ENCODE measurements at regions not wholly inside any gene's neighbourhood (a gene's known extent, or its start where the extent isn't known, plus 50 kb on each side); places are given as distances from the start of the nearest gene placed in this dataset.

DNA sequence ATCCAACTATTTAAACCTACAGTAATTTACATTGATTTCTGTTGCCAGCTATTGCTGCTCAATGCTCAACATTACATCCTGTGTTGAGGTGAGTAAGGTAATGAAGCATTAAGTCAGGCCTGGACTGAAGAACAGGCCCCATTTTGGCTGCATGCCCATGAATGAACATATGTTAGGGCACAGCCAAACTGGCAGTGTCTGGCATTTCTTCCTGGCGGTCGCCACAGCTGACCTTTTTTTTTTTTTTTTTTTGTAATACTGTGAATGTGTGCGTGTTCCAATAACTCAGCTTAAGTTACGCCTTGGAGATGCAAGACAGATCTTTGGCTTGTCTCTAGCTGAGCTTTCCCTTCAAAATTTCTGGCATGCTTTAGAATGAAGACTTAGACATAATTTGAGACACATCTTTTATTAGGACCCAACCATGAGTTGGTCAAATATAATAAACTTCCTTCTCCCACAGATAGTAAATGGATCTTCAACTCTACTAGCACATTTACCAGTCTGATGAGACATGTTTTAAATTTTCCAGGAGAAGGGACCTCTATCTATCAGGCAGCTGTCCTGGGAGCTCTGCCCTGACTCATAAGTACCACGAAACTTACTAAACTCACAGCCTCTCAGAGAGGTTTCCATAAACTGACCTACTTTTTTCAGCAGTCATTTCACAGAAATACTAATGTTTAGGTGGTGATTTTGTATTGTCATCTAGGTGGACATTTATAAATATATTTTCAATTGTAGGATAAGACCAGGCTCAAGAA lies 341.1 kb upstream of the RUNX1 start:
- intact Hi-C loops (cut with DNase I; ENCODE audit: low total_unique reads) = no loop called here
- ATAC-seq (peak in 1 of 2 donors; percentile 69), DNase-seq (peak in 1 of 2 donors; percentile 45)
- Histone ChIP-seq H3K4me3 (no peak overlapping the region), H3K9me3 (no peaks in the 10 kb centered on the region), H3K27me3 (no peaks in the 10 kb centered on the region), H3K4me1 (peaks cover 4% of the 10 kb centered on the region in 2 donors), H3K36me3 (no peaks in the 10 kb centered on the region), H3K27ac (peak overlapping the region in 1 of 4 donors; percentile 43)
- TF ChIP-seq POLR2A (IDR thresholded peaks at IDR 0.05) = no peak
- TF ChIP-seq, protein P1, sequence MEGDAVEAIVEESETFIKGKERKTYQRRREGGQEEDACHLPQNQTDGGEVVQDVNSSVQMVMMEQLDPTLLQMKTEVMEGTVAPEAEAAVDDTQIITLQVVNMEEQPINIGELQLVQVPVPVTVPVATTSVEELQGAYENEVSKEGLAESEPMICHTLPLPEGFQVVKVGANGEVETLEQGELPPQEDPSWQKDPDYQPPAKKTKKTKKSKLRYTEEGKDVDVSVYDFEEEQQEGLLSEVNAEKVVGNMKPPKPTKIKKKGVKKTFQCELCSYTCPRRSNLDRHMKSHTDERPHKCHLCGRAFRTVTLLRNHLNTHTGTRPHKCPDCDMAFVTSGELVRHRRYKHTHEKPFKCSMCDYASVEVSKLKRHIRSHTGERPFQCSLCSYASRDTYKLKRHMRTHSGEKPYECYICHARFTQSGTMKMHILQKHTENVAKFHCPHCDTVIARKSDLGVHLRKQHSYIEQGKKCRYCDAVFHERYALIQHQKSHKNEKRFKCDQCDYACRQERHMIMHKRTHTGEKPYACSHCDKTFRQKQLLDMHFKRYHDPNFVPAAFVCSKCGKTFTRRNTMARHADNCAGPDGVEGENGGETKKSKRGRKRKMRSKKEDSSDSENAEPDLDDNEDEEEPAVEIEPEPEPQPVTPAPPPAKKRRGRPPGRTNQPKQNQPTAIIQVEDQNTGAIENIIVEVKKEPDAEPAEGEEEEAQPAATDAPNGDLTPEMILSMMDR (IDR thresholded peaks at IDR 0.05 in 4 of 5, conservative IDR thresholded peaks at IDR 0.05 in 1 of 5) = no peak
- in situ Hi-C loops (cut with MboI; ENCODE audit: low sequenced_read_pairs in 4 of 4) = no loop called here

DNA sequence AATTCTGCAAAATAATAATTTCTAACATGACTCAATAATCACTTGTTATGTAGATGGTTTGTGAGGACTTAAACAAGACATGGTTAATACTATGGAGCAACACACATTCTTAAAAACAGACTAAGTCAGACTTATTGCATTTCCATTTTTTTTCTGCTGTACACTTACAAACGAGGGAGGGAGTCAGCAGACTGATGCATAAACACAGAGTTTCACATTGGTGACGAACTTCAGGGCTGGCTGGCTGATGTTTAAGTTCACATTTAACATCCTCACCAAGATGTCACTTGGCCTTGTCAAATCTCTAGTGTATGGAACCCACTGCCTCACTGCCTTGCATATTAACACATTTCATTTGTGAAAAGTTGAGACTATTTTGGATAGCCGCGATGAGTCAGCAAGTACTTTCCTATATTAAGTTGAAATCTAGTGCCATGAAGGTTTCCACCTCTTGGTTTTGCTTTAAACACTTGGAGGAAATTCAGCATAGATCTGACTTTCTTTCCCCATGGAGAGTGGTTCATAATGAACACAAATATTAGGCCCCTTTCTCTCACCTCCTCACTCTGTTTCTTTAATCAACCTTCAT lies 337.5 kb upstream of the RUNX1 start:
- H3K9me3 ChIP-seq = no peaks in the 10 kb centered on the region
- intact Hi-C loops (cut with DNase I; ENCODE audit: low total_unique reads) (no loop called here), in situ Hi-C loops (cut with MboI; ENCODE audit: low sequenced_read_pairs in 4 of 4) (no loop called here)
- no peaks in the 10 kb centered on the region for H3K27me3 ChIP-seq
- H3K4me1 ChIP-seq = peaks cover 4% of the 10 kb centered on the region in 2 donors
- H3K36me3 ChIP-seq = no peaks in the 10 kb centered on the region
- H3K4me3 ChIP-seq = no peak overlapping the region
- ATAC-seq (no peak), DNase-seq (no peak)
- TF ChIP-seq, protein P1 (IDR thresholded peaks at IDR 0.05 in 4 of 5, conservative IDR thresholded peaks at IDR 0.05 in 1 of 5) = no peak
- TF ChIP-seq POLR2A (IDR thresholded peaks at IDR 0.05) = no peak
- H3K27ac ChIP-seq = no peak overlapping the region

DNA sequence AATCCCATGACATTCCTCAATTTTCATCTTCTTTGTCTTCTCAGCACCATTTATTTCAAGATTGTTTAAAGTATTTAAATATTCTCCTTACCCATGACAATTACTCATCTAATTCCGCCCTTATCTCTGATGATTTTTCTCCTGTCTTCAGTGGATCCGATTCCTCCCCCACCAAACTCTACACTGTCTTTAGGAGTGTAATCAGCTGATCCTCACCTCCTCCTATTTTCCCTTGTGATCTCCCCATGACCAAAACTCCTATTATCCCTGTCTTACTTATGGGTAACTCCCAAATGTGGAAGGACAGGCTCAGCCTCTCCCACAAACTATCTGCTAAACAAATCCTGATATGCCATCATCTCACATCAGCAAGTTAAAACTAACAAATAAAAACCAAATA lies 335.3 kb upstream of the RUNX1 start:
- no peak overlapping the region for H3K4me3 ChIP-seq
- in situ Hi-C loops (cut with MboI; ENCODE audit: low sequenced_read_pairs in 4 of 4) = no loop called here

DNA sequence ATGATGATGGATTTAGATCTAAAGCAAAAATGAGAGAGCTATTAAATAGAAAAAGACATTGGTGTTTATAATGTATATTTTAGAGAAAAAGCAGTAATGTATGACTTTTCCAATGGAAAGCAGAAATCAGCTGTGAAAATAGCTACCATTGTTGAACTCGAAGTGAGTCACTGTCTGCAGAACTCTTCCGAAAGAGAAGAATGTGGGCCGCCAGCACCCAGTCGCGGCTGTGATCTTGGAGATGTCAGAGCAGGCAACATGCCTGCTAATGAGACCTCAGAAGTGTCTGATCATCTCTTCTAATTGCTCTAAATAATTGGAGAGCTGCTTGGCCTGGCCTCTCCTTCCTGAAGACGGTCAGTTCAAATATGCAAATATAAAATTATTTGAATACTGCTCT lies 333.6 kb upstream of the RUNX1 start:
- no peak overlapping the region for H3K27ac ChIP-seq
- H3K9me3 ChIP-seq = no peaks in the 10 kb centered on the region
- TF ChIP-seq POLR2A (IDR thresholded peaks at IDR 0.05) = no peak
- TF ChIP-seq, protein P1 (IDR thresholded peaks at IDR 0.05 in 4 of 5, conservative IDR thresholded peaks at IDR 0.05 in 1 of 5) = no peak
- in situ Hi-C loops (cut with MboI; ENCODE audit: low sequenced_read_pairs in 4 of 4) (no loop called here), intact Hi-C loops (cut with DNase I; ENCODE audit: low total_unique reads) (no loop called here)
- H3K4me1 ChIP-seq = no peaks in the 10 kb centered on the region
- no peak overlapping the region for H3K4me3 ChIP-seq
- no peaks in the 10 kb centered on the region for H3K36me3 ChIP-seq
- H3K27me3 ChIP-seq = no peaks in the 10 kb centered on the region
- no peak for DNase-seq
- ATAC-seq = no peak

More for the DNA sequence above, 335.3 kb upstream of the RUNX1 start:
- ATAC-seq = no peak
- H3K9me3 ChIP-seq = no peaks in the 10 kb centered on the region
- no peaks in the 10 kb centered on the region for H3K4me1 ChIP-seq
- DNase-seq = no peak
- H3K36me3 ChIP-seq = no peaks in the 10 kb centered on the region
- H3K27ac ChIP-seq = no peak overlapping the region
- TF ChIP-seq, protein P1 (IDR thresholded peaks at IDR 0.05 in 4 of 5, conservative IDR thresholded peaks at IDR 0.05 in 1 of 5) = no peak
- TF ChIP-seq POLR2A (IDR thresholded peaks at IDR 0.05) = no peak
- intact Hi-C loops (cut with DNase I; ENCODE audit: low total_unique reads) = no loop called here
- no peaks in the 10 kb centered on the region for H3K27me3 ChIP-seq
